Activated CD8-positive, alpha-beta T cell treated with anti-CD3 and anti-CD28 coated beads for 36 hours (primary cell): ENCODE measurements at regions not wholly inside any gene's neighbourhood (a gene's known extent, or its start where the extent isn't known, plus 50 kb on each side); places are given as distances from the start of the nearest gene placed in this dataset.
A peak's percentile ranks its signal among the peaks of the same experiment; 100 is the strongest.

Experiments used
- ATAC-seq: fragments of 200-7000 bp; cut with Tn5 transposase; one replicate; pipeline ENCODE4 v1.10.0; 2021; ENCODE audit warnings: mild to moderate bottlenecking, moderate library complexity
- CTCF ChIA-PET: fragments of 350-600 bp; sonication (Branson Sonifier 250); formaldehyde crosslinking; loops from one replicate; lab custom pipeline; 2021; ENCODE audit warnings: antibody characterized with exemption; lab: Charles Lee
- POLR2A ChIA-PET: fragments of 350-600 bp; sonication (Branson Sonifier 250); formaldehyde crosslinking; loops from one replicate; lab custom pipeline; 2021; ENCODE audit warnings: antibody characterized with exemption; lab: Charles Lee
- DNase-seq: peaks from one replicate; pipeline ENCODE4 v3.0.0-alpha.2; 2020
- H3K27ac Mint-ChIP-seq: one replicate; pipeline ENCODE4 v1.8.0; 2021; ENCODE audit warnings: mild to moderate bottlenecking, mixed read lengths
- H3K27me3 Mint-ChIP-seq: one replicate; pipeline ENCODE4 v1.8.0; 2021; ENCODE audit warnings: mixed read lengths
- H3K36me3 Mint-ChIP-seq: one replicate; pipeline ENCODE4 v1.8.0; 2021; ENCODE audit warnings: low read depth, mixed read lengths
- H3K4me1 Mint-ChIP-seq: one replicate; pipeline ENCODE4 v1.8.0; 2021; ENCODE audit warnings: low read depth, mixed read lengths
- H3K4me3 Mint-ChIP-seq: one replicate; pipeline ENCODE4 v1.8.0; 2021; ENCODE audit warnings: mild to moderate bottlenecking, moderate library complexity, mixed read lengths
- H3K9me3 Mint-ChIP-seq: one replicate; pipeline ENCODE4 v1.8.0; 2021; ENCODE audit warnings: mixed read lengths
- CTCF ChIP-seq: fragments of 200-600 bp; IDR thresholded peaks from one replicate; pipeline ENCODE4 v1.8.0; 2022; ENCODE audit warnings: antibody characterized with exemption, mild to moderate bottlenecking
- intact Hi-C: fragments of 100-400 bp; cut with micrococcal nuclease; formaldehyde crosslinking; loops from one replicate; pipeline ENCODE4 v1.10.0; 2022

GRCh38 chr4:153127760-153128494, 76.3 kb upstream of the TRIM2 start:
- ChIA-PET CTCF (interaction anchor here (0.7 to 9.5 kb wide), 47 partner anchors 13 to 866 kb away, joined by 3 to 428 read pairs (median 5); partner anchors contain the start of genes ARFIP1, FHDC1 and TIGD4), POLR2A (interaction anchor here (0.6 to 1.4 kb wide), 5 partner anchors 13 to 121 kb away, joined by 3 to 4 read pairs (median 3); no protein-coding TSS in a partner anchor)
- H3K36me3 Mint-ChIP-seq: no peaks in the 10 kb centered on the region
- peak; percentile 90 for ATAC-seq
- no peak overlapping the region for H3K27ac Mint-ChIP-seq
- peaks cover 4% of the 10 kb centered on the region for H3K4me1 Mint-ChIP-seq
- H3K9me3 Mint-ChIP-seq: no peaks in the 10 kb centered on the region
- intact Hi-C loops: loop anchor here (1.0 kb wide), 1 partner anchor 45 kb away; no protein-coding TSS in a partner anchor
- peak; percentile 83 for TF ChIP-seq CTCF
- peaks cover 2% of the 10 kb centered on the region for H3K27me3 Mint-ChIP-seq
- no peak overlapping the region for H3K4me3 Mint-ChIP-seq
- DNase-seq: peak; percentile 92

DNA sequence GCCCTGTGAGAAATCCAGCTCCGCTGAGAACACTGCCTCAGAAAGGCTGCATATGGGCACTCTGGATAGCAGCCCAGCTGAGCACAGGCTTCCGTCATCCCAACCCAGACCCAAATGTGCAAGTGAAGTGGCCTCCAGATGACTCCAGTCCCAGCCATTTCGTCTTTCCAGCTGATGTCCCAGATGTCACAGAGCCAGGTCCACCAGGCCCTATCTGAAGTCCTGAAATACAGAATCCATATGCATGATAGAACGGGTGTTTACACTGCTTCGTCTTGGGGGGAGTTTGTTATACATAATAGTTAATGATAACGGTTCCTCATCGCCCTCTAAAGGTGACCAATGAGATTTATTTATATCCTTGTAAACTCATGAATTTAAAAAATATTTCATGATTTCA, 72.6 kb upstream of the TRIM2 start:
- intact Hi-C loops: no loop called here
- peak; percentile 43 for TF ChIP-seq CTCF
- H3K27me3 Mint-ChIP-seq: peaks cover 6% of the 10 kb centered on the region
- CTCF ChIA-PET: interaction anchor here (0.9 to 4.4 kb wide), 10 partner anchors 11 to 512 kb away, joined by 3 to 39 read pairs (median 4); no protein-coding TSS in a partner anchor
- no peak overlapping the region for H3K27ac Mint-ChIP-seq
- DNase-seq: no peak
- POLR2A ChIA-PET: no interaction called here
- H3K4me1 Mint-ChIP-seq: peaks cover 22% of the 10 kb centered on the region
- H3K36me3 Mint-ChIP-seq: no peaks in the 10 kb centered on the region
- H3K9me3 Mint-ChIP-seq: no peaks in the 10 kb centered on the region
- no peak for ATAC-seq
- H3K4me3 Mint-ChIP-seq: no peak overlapping the region

GRCh38 chr4:153137159-153137558, 67.1 kb upstream of the TRIM2 start:
- intact Hi-C loops: no loop called here
- Mint-ChIP-seq H3K27ac (no peak overlapping the region), H3K4me3 (no peak overlapping the region), H3K36me3 (no peaks in the 10 kb centered on the region), H3K4me1 (peaks cover 18% of the 10 kb centered on the region), H3K9me3 (no peaks in the 10 kb centered on the region), H3K27me3 (peaks cover 16% of the 10 kb centered on the region)
- ChIA-PET POLR2A (no interaction called here), CTCF (interaction anchor here (0.8 to 1.1 kb wide), 3 partner anchors 52 to 181 kb away, joined by 3 read pairs; no protein-coding TSS in a partner anchor)
- no peak for ATAC-seq
- no peak for DNase-seq
- TF ChIP-seq CTCF: no peak

- no peak for TF ChIP-seq CTCF
- DNase-seq (no peak), ATAC-seq (no peak)
- peaks cover 18% of the 10 kb centered on the region for H3K4me1 Mint-ChIP-seq
- no peaks in the 10 kb centered on the region for H3K36me3 Mint-ChIP-seq
- POLR2A ChIA-PET: no interaction called here
- H3K27me3 Mint-ChIP-seq: peaks cover 18% of the 10 kb centered on the region
- no peak overlapping the region for H3K27ac Mint-ChIP-seq
- H3K4me3 Mint-ChIP-seq: no peak overlapping the region
- CTCF ChIA-PET: interaction anchor here (0.8 to 1.6 kb wide), 3 partner anchors 53 to 55 kb away, joined by 3 read pairs; no protein-coding TSS in a partner anchor
- H3K9me3 Mint-ChIP-seq: no peaks in the 10 kb centered on the region
- intact Hi-C loops: no loop called here
Observed at GRCh38 chr4:153137677-153138630, 66.3 kb upstream of the TRIM2 start.
